Mucosa of descending colon (tissue), 3 donors: ENCODE measurements at regions not wholly inside any gene's neighbourhood (a gene's known extent, or its start where the extent isn't known, plus 50 kb on each side); places are given as distances from the start of the nearest gene placed in this dataset.

Experiments
- ATAC-seq: fragments of 200-7000 bp; cut with Tn5 transposase; one replicate; pipeline ENCODE4 v1.9.1; 2020; ENCODE audit warnings: mild to moderate bottlenecking, moderate library complexity
- DNase-seq, 3 donors: peaks; one replicate each; pipeline ENCODE4 v3.0.0-alpha.2; 2020
- H3K36me3 ChIP-seq: fragments of 200-600 bp; one replicate; pipeline ENCODE4 v1.8.0; 2021; ENCODE audit warnings: low read depth, mild to moderate bottlenecking
- H3K4me1 ChIP-seq: fragments of 200-600 bp; one replicate; pipeline ENCODE4 v1.8.0; 2021; ENCODE audit warnings: low read depth, mild to moderate bottlenecking
- H3K4me3 ChIP-seq: fragments of 200-600 bp; one replicate; pipeline ENCODE4 v1.8.0; 2021; ENCODE audit warnings: mild to moderate bottlenecking
- H3K9me3 ChIP-seq: fragments of 200-600 bp; one replicate; pipeline ENCODE4 v1.8.0; 2021; ENCODE audit warnings: mild to moderate bottlenecking
- intact Hi-C, 2 donors: fragments of 100-400 bp; cut with DNase I in 1 of 2; cut with micrococcal nuclease in 1 of 2; formaldehyde crosslinking; loops; one replicate each; pipeline versions ENCODE4 v1.11.0 to v1.11.1; 2022; cut with DNase I, micrococcal nuclease
- TF ChIP-seq, protein P1 (sequence below): fragments of 200-600 bp; IDR thresholded peaks from one replicate; pipeline ENCODE4 v1.8.0; 2022; ENCODE audit warnings: antibody characterized with exemption, mild to moderate bottlenecking
- donor health status: DM: no; HTN: no; CAD: no; lungs with moderate emphysema.
- donor health status: DM: no; HTN: no; CAD: no.
- donor health status: DM: no; HTN: yes; CAD: no.

DNA sequence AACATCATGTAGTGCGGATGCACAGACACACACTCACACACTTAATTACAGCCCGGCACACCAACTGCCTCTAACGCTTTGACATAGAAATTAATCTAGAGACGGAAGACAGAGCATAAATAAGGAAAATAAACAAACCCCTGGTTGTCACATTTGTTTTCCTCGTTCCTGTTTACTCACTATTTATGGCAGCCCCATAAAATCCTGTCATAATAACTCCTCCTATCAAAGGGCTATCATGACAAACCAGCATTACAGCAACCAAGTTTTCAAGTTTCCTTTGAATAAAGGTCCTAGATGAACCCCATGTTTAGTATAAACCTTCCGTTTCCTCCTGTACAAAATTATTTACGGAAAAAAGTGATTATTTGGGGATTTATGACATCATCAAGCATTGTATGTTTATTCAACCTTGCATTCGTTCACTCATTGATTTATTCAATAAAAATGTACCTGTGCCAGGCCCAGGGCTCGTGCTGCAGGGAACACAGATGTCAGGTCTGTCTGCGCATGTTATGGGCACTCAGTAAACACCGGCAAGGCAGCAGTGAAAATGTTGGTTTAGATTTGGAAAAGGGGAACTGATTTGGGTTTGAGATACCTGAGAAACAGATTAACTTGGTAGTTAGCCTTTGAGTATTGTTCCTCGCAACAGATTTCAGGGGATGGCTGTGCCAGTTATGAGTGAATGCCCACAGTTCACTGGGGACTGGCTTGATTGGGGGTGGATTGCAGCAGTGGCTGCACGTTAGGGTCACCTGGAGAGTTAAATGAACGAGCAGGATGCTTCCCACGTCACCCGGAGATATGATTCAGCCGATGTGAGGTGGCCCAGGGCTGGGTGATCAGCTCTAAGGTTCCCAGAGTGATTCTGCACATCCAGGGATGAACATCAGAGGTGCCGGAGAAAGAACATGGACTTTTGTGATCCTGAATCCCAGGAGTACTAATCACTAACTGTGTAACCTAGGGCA, 295.3 kb upstream of the FOXQ1 start:
- Histone ChIP-seq H3K36me3 (no peaks in the 10 kb centered on the region), H3K4me3 (no peak overlapping the region), H3K9me3 (no peaks in the 10 kb centered on the region), H3K4me1 (no peaks in the 10 kb centered on the region)
- TF ChIP-seq, protein P1, sequence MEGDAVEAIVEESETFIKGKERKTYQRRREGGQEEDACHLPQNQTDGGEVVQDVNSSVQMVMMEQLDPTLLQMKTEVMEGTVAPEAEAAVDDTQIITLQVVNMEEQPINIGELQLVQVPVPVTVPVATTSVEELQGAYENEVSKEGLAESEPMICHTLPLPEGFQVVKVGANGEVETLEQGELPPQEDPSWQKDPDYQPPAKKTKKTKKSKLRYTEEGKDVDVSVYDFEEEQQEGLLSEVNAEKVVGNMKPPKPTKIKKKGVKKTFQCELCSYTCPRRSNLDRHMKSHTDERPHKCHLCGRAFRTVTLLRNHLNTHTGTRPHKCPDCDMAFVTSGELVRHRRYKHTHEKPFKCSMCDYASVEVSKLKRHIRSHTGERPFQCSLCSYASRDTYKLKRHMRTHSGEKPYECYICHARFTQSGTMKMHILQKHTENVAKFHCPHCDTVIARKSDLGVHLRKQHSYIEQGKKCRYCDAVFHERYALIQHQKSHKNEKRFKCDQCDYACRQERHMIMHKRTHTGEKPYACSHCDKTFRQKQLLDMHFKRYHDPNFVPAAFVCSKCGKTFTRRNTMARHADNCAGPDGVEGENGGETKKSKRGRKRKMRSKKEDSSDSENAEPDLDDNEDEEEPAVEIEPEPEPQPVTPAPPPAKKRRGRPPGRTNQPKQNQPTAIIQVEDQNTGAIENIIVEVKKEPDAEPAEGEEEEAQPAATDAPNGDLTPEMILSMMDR = no peak
- ATAC-seq (peak; percentile 58), DNase-seq (no peak)
- intact Hi-C loops = no loop called here

DNA sequence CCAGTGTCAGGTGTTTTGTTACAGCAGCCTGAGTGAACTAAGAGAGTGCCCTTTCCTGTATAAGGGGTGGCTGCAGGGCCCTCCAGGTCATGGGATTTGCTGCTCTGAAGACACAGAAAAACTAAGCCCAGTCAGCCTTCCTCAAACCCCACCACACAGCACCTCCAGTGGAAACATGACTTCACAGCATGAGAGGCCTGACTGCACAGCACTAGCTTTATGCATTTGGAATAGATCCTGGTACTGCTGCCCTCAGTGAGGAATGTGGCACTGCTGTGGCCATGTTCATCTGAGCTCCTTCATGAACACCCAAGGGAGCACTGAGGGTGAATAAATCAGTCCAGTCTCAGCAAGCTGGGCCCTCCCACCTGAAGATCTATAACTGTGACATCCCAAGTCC, 296.1 kb upstream of the FOXQ1 start:
- no peaks in the 10 kb centered on the region for H3K4me1 ChIP-seq
- no peaks in the 10 kb centered on the region for H3K36me3 ChIP-seq
- intact Hi-C loops = no loop called here
- DNase-seq (no peak), ATAC-seq (peak; percentile 58)
- H3K9me3 ChIP-seq = no peaks in the 10 kb centered on the region
- TF ChIP-seq, protein P1 = no peak
- H3K4me3 ChIP-seq = no peak overlapping the region

DNA sequence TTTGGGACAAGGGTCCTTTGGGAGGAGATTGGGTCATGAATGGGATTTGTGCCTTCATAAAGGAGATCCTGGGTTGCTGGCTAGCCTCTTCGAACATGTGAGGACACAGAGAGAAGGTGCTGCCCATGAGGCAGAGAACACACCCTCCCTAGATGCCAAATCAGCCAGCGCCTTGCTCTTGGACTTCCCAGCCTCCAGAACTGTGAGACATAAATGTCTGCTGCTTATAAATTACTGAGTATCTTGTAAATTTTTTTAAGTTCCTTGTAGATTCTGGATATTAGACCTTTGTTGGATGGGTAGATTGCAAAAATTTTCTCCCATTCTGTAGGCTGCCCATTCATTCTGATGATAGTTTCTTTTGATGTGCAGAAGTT, 297.5 kb upstream of the FOXQ1 start:
- DNase-seq (no peak), ATAC-seq (no peak)
- TF ChIP-seq, protein P1 = no peak
- intact Hi-C loops = no loop called here
- H3K9me3 ChIP-seq = no peaks in the 10 kb centered on the region
- no peaks in the 10 kb centered on the region for H3K36me3 ChIP-seq
- H3K4me1 ChIP-seq = no peaks in the 10 kb centered on the region
- no peak overlapping the region for H3K4me3 ChIP-seq

- TF ChIP-seq, protein P1 = no peak
- H3K9me3 ChIP-seq = no peaks in the 10 kb centered on the region
- intact Hi-C loops = no loop called here
- no peaks in the 10 kb centered on the region for H3K36me3 ChIP-seq
- H3K4me1 ChIP-seq = no peaks in the 10 kb centered on the region
- DNase-seq (no peak), ATAC-seq (no peak)
- no peak overlapping the region for H3K4me3 ChIP-seq
Measured at GRCh38 chr6:1013656-1014430, 298.1 kb upstream of the FOXQ1 start.

DNA sequence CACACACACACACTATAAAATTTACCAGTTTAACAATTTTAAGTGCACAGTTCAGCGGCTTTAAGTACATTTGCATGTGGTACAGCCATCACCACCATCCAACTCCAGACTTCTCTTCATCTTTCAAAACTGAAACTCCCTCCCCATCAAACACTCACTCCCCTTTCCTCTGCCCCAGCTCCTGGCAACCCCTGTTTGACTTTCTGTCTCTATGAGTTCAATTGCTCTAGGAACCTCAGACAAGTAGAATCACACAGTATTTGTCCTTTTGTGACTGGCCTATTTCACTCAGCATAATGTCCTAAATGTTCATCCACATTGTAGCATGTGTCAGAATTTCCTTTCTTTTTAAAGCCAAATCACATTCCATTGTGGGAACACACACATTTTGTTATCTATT, 302.8 kb upstream of the FOXQ1 start:
- TF ChIP-seq, protein P1 = no peak
- ATAC-seq = no peak
- intact Hi-C loops = no loop called here
- H3K36me3 ChIP-seq = no peaks in the 10 kb centered on the region
- H3K9me3 ChIP-seq = no peaks in the 10 kb centered on the region
- H3K4me3 ChIP-seq = no peak overlapping the region
- DNase-seq = no peak
- H3K4me1 ChIP-seq = no peaks in the 10 kb centered on the region
